ENCODE measurements at regions not wholly inside any gene's neighbourhood (a gene's known extent, or its start where the extent isn't known, plus 50 kb on each side); places are given as distances from the start of the nearest gene placed in this dataset.

DNA sequence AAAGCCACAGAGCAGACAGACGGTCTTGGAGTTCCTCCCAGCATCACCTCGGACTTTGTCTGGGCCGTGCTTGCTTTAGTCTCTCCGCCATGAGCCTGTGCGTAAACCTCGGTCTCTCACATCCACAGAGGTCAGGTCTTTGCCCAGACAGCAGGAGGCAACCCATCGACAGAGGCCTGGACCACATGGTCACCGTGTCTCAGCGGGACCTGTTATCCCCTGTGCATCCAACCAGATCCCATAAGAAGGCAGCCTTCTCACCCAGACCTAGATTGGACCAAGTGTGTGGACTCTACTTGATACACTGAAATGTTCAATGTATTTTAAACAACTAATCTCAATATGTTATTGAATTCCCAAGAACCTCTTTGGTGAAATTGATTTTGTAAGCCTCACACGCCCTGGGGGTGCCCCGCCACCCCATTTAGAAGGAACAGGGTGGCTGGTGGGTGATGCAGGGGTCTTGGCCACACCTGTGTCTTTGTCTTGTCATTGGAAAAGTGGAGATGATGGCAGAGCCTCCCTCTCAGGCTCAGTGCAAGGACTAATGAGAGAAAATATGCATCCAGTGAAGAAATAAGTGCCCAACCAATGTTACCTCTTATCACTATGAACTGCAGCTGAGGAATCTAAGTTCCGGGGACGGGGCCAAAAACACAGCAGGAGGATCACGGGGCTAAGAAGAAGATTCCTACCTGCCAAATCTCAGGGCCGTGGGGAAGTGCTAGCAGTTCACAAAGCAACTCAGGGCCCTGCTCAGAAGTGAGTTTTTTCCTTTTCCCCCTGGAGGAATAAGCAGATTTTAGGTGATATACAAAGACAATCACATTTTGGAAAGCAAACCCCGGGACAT is 101.6 kb upstream of the BACE2 start:
- DNase-seq = no peak
- peaks cover 16% of the 10 kb centered on the region for H3K27me3 Mint-ChIP-seq
- no peaks in the 10 kb centered on the region for H3K36me3 Mint-ChIP-seq
- no peak for ATAC-seq
- no peak overlapping the region for H3K4me3 Mint-ChIP-seq
- no peaks in the 10 kb centered on the region for H3K9me3 Mint-ChIP-seq (ENCODE audit: low read depth)
- CTCF ChIA-PET = no interaction called here
- peaks cover 2% of the 10 kb centered on the region for H3K4me1 Mint-ChIP-seq
- no peak overlapping the region for H3K27ac Mint-ChIP-seq

DNA sequence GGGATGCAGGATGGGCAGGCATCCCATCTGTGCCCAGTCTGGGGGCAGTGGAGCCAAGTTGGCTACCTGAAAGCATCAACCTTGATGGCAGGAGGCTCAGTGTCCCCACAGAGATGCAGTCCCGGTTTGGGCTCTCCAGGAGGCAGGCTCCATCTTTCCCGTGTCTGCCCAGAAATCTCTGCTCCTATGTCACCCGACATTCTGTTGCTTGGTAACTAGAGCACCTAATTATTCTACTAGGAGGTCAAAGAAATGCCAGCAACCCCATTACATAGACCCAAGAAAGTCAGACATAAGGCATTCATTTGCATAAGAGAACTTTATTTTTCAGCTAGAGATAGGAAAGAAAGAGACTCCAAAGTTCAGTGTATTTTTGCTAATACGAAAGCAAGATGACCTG is 100.3 kb upstream of the BACE2 start:
- peaks cover 2% of the 10 kb centered on the region for H3K4me1 Mint-ChIP-seq
- H3K27ac Mint-ChIP-seq = no peak overlapping the region
- H3K36me3 Mint-ChIP-seq = no peaks in the 10 kb centered on the region
- no peak for ATAC-seq
- H3K9me3 Mint-ChIP-seq (ENCODE audit: low read depth) = no peaks in the 10 kb centered on the region
- no peak overlapping the region for H3K4me3 Mint-ChIP-seq
- CTCF ChIA-PET = no interaction called here
- peaks cover 16% of the 10 kb centered on the region for H3K27me3 Mint-ChIP-seq
- DNase-seq = no peak

DNA sequence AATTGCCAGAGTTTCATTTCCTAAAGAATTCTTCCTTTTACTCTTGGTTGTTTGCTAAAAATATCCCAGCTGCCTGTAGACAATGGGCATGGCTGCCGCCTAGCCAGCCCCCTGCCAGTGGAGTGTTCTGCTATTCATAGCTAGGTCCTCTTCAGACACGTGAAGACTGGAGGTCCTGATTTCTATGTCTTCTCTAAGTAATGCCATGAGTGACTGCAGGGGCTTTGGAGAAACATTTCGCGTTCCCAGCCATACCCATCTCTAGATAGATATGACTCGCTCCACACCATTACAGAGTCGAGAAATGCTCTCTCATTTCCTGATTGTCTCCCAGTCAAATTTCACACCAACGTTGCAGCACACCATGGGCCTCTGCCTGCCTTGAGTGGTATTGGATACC is 99.5 kb upstream of the BACE2 start:
- no peak for ATAC-seq

DNA sequence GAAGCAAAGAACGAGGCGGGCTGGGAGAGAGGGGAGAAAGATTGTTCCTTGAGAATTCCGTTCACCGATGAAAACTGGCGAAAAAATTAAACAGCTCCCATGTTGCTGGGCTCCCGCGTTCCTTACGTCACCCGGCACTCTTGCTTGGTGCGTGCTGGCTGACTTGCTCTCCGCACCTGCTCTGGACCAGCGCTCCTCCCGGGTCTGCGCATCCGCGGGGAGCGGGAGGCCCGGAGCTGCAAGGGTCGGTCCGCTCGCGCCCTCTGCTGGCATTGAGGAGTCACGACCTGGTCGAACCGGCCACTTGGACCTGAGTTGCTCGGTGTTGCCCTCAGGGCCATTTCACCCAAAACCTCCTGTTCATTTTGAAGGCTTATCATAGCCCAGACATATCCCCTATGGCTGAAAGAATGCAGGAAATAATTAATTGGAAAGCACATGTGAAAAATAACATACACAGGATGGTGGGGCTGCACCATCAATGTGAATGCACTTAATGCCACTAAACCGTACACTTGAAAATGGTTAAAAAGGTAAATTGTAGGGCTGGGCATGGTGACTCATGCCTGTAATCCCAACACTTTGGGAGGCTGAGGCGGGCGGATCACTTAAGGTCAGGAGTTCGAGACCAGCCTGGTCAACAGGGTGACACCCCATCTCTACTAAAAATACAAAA is 98.9 kb upstream of the BACE2 start:
- no peak overlapping the region for H3K4me3 Mint-ChIP-seq
- H3K9me3 Mint-ChIP-seq (ENCODE audit: low read depth) = no peaks in the 10 kb centered on the region
- DNase-seq = peak; percentile 70
- H3K36me3 Mint-ChIP-seq = no peaks in the 10 kb centered on the region
- no peak overlapping the region for H3K27ac Mint-ChIP-seq
- peaks cover 2% of the 10 kb centered on the region for H3K4me1 Mint-ChIP-seq
- CTCF ChIA-PET = interaction anchor here (1.0 to 1.1 kb wide), 2 partner anchors 10 to 925 kb away, joined by 4 to 6 read pairs; no protein-coding TSS in a partner anchor
- H3K27me3 Mint-ChIP-seq = peaks cover 16% of the 10 kb centered on the region
- ATAC-seq = peak; percentile 51

More for the DNA sequence above, 99.5 kb upstream of the BACE2 start:
- Mint-ChIP-seq H3K27ac (no peak overlapping the region), H3K9me3 (ENCODE audit: low read depth) (no peaks in the 10 kb centered on the region), H3K4me1 (peaks cover 2% of the 10 kb centered on the region), H3K36me3 (no peaks in the 10 kb centered on the region), H3K4me3 (no peak overlapping the region), H3K27me3 (peaks cover 16% of the 10 kb centered on the region)
- no peak for DNase-seq
- CTCF ChIA-PET = interaction anchor here (1.0 to 1.1 kb wide), 2 partner anchors 10 to 925 kb away, joined by 4 to 6 read pairs; no protein-coding TSS in a partner anchor

DNA sequence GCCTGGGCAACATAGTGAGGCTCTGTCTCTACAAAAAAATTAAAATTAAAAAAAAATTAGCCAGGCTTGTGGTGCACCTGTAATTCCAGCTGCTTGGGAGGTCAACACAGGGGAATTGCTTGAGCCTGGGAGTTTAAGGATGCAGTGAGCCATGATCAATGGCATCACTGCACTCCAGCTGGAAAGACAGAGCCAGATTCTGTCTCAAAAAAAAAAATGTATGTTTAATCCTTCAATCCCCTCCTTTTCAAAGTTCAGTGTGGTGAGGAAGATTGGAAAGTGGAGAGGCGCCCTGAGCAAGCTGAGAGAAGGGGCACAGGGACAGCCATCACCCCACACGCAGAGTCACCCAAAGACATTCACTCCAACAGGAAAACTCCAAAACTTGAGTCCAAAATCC is 97.7 kb upstream of the BACE2 start:
- DNase-seq = no peak
- Mint-ChIP-seq H3K27me3 (peaks cover 16% of the 10 kb centered on the region), H3K27ac (no peak overlapping the region), H3K4me3 (no peak overlapping the region), H3K36me3 (no peaks in the 10 kb centered on the region), H3K9me3 (ENCODE audit: low read depth) (no peaks in the 10 kb centered on the region), H3K4me1 (peaks cover 2% of the 10 kb centered on the region)
- ATAC-seq = no peak
- CTCF ChIA-PET = no interaction called here

DNA sequence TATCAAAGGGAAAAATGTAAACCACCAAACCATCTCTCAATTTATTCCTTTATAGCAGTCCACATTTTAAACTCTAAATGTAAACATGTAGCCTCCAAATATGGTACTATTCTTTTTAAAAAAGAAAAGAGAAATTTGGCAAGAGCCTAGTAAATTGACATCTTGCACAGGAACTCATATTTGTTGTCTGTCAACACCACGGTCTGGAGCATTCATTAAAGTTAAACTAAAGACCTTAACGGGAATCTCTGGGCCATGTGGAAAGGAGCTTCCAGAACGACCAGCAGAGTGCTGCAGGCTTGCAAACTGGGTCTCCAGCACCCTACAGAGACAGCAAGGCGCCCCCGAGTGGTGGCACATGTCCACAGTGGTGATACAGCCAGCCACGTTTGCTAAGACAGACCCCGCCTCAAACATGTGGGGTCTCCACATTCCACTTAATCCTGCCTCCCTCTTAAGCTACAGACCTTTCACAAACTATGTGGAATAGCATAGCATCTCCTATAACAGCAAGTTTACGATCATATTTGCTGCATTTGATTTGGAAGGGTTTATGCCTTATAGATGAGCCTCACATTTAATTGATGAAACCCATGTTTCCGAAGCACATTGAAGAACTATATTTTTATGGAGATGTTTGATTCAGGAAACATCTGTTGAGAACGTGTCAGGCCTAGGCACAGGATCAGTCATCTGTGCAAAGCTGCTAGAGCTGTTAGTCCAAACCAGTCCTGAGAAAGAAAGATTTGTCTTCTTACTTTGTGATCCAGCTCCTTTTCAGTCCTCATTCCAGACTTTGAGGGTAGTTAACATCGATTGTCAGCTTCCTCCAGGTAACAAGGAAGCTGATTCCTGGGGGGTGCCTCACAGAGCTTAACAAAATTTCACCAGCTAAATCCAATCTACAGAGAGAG is 96.4 kb upstream of the BACE2 start:
- no peak for ATAC-seq
- CTCF ChIA-PET = no interaction called here
- no peak overlapping the region for H3K27ac Mint-ChIP-seq
- no peak overlapping the region for H3K4me3 Mint-ChIP-seq
- H3K27me3 Mint-ChIP-seq = peaks cover 16% of the 10 kb centered on the region
- no peaks in the 10 kb centered on the region for H3K9me3 Mint-ChIP-seq (ENCODE audit: low read depth)
- DNase-seq = no peak
- no peaks in the 10 kb centered on the region for H3K36me3 Mint-ChIP-seq
- peaks cover 2% of the 10 kb centered on the region for H3K4me1 Mint-ChIP-seq

DNA sequence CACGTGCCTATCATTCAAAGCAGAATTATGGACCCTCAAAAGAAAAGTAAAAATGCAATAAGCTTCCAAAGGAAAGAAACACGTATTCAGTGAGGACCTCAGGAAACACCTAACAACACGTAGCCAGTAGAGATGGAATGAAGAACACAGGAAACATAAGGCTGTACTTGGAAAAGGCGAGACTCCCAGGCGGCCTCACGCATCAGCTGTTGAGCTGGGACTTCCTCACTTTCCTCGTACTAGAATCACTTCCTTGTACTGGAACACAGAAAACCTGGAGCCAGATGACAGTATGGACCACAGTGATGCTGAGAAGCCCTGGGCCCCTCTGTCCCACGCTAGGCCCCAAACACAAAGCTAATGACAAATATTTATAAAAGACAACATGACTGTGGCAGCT is 94.4 kb upstream of the BACE2 start:
- Mint-ChIP-seq H3K36me3 (no peaks in the 10 kb centered on the region), H3K4me1 (peaks cover 2% of the 10 kb centered on the region), H3K27me3 (peaks cover 8% of the 10 kb centered on the region), H3K9me3 (ENCODE audit: low read depth) (no peaks in the 10 kb centered on the region), H3K4me3 (no peak overlapping the region), H3K27ac (no peak overlapping the region)
- DNase-seq = no peak
- no peak for ATAC-seq
- CTCF ChIA-PET = no interaction called here

DNA sequence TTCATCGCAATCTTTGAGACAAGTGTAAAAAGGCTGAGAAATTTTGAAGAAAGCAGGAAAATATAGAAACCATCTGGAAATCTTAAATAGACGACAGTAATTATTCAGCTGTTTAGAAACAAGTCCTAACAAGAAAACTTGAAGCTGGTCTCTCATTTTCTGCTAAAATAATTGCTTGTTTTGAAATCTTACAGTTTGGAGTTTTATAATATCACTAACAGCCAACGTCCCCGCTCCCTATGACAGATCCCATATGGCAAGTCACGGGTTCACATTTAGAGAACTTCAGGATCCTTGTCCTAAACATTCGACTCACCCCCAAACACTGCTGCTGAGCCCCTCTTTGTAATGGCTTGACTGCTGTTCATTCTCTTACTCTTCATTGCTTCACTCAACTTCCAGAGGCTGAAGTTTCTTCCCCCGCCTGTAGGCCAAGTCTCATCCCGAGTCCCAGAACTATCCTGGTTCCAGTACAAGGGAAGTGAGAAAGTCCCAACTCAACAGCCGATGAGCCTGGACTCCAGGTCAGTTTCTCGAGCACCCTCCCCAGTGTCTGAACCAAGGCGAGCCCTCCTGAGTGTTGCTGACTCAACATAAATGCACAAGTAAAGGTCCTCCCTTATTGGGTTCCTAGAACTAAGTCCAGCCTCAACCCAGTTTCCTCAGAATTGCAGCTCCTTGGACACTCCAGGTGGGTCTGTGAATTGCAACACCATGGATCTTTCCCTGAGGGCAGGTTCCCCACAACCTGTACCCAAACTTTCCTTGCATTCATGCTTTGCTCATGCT is 93.4 kb upstream of the BACE2 start:
- ATAC-seq (no peak), DNase-seq (no peak)
- Mint-ChIP-seq H3K4me3 (no peak overlapping the region), H3K27me3 (no peaks in the 10 kb centered on the region), H3K9me3 (ENCODE audit: low read depth) (no peaks in the 10 kb centered on the region), H3K4me1 (no peaks in the 10 kb centered on the region), H3K27ac (no peak overlapping the region), H3K36me3 (no peaks in the 10 kb centered on the region)
- CTCF ChIA-PET = no interaction called here

DNA sequence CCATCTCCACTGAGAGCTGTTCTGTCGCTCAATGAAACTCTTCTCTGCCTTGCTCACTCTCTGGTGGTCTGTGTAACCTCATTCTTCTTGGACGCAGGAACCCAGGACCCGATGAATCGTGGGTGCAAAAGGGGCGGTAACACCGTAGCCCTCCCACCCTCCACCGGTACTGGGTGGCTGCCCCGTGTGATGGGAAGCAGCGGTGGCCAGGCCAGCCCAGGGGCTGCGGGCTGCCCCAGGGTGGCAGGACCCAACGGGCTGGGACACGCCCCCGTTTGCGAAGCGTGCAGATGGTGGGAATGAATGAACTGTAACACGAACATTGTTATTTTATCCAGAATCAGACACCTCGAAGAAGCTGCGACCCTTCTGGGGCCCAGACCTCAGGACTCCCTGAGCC is 92.3 kb upstream of the BACE2 start:
- CTCF ChIA-PET = no interaction called here
- no peak overlapping the region for H3K4me3 Mint-ChIP-seq

DNA sequence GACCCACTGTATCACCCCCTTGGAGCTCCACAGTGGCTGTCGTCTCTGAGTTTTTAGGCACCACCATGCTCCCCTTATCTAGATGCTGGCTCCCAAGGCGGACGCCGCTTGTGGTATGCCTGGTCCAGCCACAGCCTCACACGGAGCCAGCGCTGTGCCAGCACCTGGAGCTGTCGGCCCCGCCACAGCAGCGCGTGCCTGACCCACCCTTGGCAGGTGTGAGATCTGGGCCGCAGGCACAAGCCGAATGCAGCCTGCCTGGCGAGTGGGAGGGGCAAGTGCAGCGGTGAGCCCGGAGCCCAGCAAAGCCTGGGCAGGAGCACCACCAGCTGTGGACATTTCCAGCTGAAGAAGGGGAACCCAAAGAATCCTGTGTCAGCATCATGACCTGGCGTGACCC is 91.9 kb upstream of the BACE2 start:
- ATAC-seq = no peak
- Mint-ChIP-seq H3K27me3 (no peaks in the 10 kb centered on the region), H3K4me3 (no peak overlapping the region), H3K27ac (no peak overlapping the region), H3K4me1 (no peaks in the 10 kb centered on the region), H3K36me3 (no peaks in the 10 kb centered on the region), H3K9me3 (ENCODE audit: low read depth) (no peaks in the 10 kb centered on the region)
- CTCF ChIA-PET = no interaction called here
- no peak for DNase-seq

More for the DNA sequence above, 92.3 kb upstream of the BACE2 start:
- Mint-ChIP-seq H3K9me3 (ENCODE audit: low read depth) (no peaks in the 10 kb centered on the region), H3K4me1 (no peaks in the 10 kb centered on the region), H3K27me3 (no peaks in the 10 kb centered on the region), H3K27ac (no peak overlapping the region), H3K36me3 (no peaks in the 10 kb centered on the region)
- DNase-seq (no peak), ATAC-seq (no peak)

DNA sequence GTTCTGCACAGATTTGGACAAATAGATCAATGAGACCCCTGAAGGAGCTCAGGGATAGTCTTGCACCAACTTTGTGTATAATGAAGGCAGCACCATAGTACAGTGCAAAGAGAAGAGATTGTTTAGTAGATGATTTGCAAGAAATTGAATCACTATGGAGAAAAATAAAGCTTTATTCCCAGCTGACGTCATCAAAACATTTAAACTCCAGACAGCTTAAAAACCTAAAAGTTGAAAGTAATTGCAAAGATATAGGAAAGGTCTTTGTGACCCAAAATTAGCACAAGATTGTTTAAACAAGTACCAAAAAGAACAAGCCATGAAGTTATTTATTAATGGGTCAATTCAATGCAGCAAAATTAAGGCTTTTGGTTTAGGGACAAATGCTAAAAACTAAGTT is 88.8 kb upstream of the BACE2 start:
- Mint-ChIP-seq H3K27ac (no peak overlapping the region), H3K9me3 (ENCODE audit: low read depth) (no peaks in the 10 kb centered on the region), H3K4me3 (no peak overlapping the region), H3K27me3 (no peaks in the 10 kb centered on the region), H3K4me1 (no peaks in the 10 kb centered on the region), H3K36me3 (no peaks in the 10 kb centered on the region)
- ATAC-seq (no peak), DNase-seq (no peak)
- CTCF ChIA-PET = interaction anchor here (2.0 kb wide), 1 partner anchor 10 kb away, joined by 6 read pairs; no protein-coding TSS in a partner anchor

DNA sequence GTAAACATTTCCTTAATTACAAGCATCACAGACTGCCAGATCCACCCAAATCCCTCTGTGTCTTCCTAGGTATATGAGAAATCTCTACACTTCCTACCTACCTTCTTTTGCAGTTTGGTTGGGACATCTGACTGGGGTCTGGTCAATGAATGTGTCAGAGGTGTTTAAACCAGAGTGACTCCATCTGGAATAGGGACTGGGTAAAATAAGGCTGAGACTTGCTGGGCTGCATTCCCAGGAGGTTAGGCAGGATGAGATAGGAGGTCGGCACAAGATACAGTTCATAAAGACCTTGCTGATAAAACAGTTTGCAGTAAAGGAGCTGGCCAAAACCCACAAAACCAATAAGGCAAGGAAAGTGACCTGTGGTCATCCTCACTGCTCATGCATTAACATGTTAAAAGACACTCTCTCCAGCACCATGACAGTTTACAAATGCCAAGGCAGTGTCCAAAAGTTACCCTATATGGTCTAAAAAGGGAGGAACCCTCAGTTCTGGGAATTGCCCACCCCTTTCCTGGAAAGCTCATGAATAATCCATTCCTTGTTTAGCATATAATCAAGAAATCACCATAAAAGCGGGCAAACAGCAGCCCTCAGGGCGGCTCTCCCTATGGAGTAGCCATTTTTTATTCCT is 87.4 kb upstream of the BACE2 start:
- no peaks in the 10 kb centered on the region for H3K9me3 Mint-ChIP-seq (ENCODE audit: low read depth)
- ATAC-seq (no peak), DNase-seq (no peak)
- H3K27me3 Mint-ChIP-seq = no peaks in the 10 kb centered on the region
- CTCF ChIA-PET = no interaction called here
- no peak overlapping the region for H3K27ac Mint-ChIP-seq
- no peaks in the 10 kb centered on the region for H3K36me3 Mint-ChIP-seq
- no peak overlapping the region for H3K4me3 Mint-ChIP-seq
- no peaks in the 10 kb centered on the region for H3K4me1 Mint-ChIP-seq

Data from activated CD8-positive, alpha-beta memory T cell treated with anti-CD3 and anti-CD28 coated beads, Interleukin-2, amount 10 ng/mL, durations not matched to agents 7 days and 5 days (primary cell).